ENCODE measurements at regions not wholly inside any gene's neighbourhood (a gene's known extent, or its start where the extent isn't known, plus 50 kb on each side); places are given as distances from the start of the nearest gene placed in this dataset.

- in situ Hi-C loops (cut with HindIII; ENCODE audit: low pct_unique_long_range_greater_than_20kb, low sequenced_read_pairs): no loop called here
Measured at GRCh38 chr18:22673182-22673862, 255.6 kb upstream of the CTAGE1 start.

GRCh38 chr18:22674272-22674671 lies 256.6 kb upstream of the CTAGE1 start:
- DNase-seq (ENCODE audit: low read depth, low spot score): no peak
- in situ Hi-C loops (cut with HindIII; ENCODE audit: low pct_unique_long_range_greater_than_20kb, low sequenced_read_pairs): no loop called here

More at GRCh38 chr18:22673182-22673862, 255.6 kb upstream of the CTAGE1 start:
- no peak for DNase-seq (ENCODE audit: low read depth, low spot score)

DNA sequence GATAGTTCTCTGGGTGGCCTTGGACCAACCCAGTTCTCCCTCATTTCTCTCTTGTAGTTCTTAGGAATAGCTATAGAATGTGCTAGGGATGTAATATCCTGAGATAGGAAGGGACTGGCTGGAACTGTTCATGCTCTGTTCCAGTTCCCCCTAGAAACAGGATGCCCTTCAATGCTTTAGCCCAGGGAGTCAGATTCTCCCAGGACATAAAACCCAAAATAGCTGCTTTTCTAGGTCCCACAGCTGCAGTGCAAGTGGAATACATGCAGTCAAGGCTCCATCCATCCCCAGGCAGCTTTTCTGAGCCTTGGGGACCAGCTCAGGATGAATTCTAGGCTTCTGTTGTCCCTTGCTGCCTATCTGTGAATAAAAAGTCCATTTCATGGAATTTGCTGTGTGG lies 257.3 kb upstream of the CTAGE1 start:
- in situ Hi-C loops (cut with HindIII; ENCODE audit: low pct_unique_long_range_greater_than_20kb, low sequenced_read_pairs): no loop called here
- no peak for DNase-seq (ENCODE audit: low read depth, low spot score)

- DNase-seq (ENCODE audit: low read depth, low spot score): no peak
- in situ Hi-C loops (cut with HindIII; ENCODE audit: low pct_unique_long_range_greater_than_20kb, low sequenced_read_pairs): no loop called here
Measured at GRCh38 chr18:22676423-22676822, 256.7 kb upstream of the RBBP8 start.

DNA sequence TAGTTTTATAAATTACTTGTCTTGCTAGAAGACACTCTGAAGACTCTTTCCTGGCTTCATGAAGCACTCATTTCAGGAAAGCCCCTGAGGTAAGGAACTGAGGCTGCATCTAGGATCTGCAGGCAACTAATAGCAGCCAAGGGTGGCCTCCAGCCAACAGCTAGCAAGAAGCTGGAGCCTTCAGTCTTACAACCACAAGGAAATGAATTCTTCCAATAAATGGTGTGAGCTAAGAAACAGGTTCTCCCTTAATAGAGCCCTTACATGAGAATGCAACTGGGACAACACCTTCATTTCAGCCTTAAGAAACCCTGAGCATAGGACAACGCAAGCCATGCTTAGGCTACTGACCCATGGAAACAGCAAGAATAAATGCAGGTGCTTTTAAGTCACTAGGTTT lies 254.6 kb upstream of the RBBP8 start:
- DNase-seq (ENCODE audit: low read depth, low spot score): no peak
- in situ Hi-C loops (cut with HindIII; ENCODE audit: low pct_unique_long_range_greater_than_20kb, low sequenced_read_pairs): no loop called here

DNA sequence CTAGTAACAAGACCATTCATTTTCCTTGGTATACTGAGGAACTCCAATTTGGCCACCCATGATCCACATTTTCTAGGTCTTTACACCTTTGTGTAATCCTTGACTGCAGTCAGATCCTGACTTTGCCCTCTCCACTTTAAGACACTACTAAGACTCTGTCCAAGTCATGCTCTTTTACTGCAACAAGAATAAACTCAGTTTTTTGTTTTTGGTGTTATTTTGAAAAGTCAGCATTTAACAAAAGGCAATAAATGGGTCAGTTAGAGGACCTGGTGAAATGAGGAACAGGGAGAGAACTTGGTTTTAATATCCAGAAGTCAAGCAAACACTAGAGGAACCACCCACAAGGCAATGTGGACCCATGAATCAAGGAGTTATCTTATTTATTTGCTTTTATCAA lies 252.2 kb upstream of the RBBP8 start:
- DNase-seq (ENCODE audit: low read depth, low spot score): no peak
- in situ Hi-C loops (cut with HindIII; ENCODE audit: low pct_unique_long_range_greater_than_20kb, low sequenced_read_pairs): no loop called here

DNA sequence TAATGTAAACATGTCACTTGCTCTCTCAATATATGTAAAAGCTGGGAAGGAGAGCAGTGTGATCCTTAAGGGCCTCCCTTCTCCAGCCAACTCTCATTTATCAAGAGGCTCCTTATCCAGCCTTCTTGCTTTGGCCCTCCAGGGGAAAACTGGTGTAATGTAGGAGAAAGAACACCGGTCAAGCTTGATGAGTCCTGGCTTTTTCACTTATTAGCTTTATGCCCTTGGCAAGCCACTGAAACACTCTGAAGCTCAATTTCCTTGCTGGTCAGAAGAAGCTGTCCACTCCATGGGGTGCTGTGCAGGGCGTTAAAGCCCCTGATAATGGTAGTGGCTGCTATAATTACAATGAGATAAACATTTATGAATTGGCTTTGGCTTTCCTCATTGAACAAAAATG lies 251.2 kb upstream of the RBBP8 start:
- DNase-seq (ENCODE audit: low read depth, low spot score): no peak
- in situ Hi-C loops (cut with HindIII; ENCODE audit: low pct_unique_long_range_greater_than_20kb, low sequenced_read_pairs): no loop called here

- no peak for DNase-seq (ENCODE audit: low read depth, low spot score)
- in situ Hi-C loops (cut with HindIII; ENCODE audit: low pct_unique_long_range_greater_than_20kb, low sequenced_read_pairs): no loop called here
Measured at GRCh38 chr18:22682720-22683119, 250.4 kb upstream of the RBBP8 start.

DNA sequence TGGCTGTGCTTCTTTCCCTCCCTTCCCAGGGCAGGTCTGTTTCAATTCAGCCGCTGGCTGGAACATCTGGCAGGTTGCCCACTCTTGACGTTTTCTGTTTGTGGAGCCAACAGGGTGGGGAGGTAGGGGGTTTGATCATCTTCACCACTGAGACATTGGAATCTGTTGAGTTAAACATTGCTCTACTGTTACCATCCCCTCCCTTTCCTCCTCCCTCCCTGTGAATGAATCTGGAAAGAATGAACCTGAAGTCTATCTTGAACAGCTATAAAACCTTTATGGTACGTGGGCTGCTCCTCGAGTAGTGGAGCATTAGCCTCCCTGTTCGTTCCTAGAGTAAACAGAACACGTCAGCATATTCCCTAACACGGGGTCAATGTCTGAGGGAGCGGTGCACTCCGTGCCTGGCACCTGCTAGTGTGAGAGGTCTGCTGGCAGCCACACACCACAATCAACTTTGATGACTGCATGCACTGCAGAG lies 249.9 kb upstream of the RBBP8 start:
- in situ Hi-C loops (cut with HindIII; ENCODE audit: low pct_unique_long_range_greater_than_20kb, low sequenced_read_pairs): no loop called here
- DNase-seq (ENCODE audit: low read depth, low spot score): no peak

DNA sequence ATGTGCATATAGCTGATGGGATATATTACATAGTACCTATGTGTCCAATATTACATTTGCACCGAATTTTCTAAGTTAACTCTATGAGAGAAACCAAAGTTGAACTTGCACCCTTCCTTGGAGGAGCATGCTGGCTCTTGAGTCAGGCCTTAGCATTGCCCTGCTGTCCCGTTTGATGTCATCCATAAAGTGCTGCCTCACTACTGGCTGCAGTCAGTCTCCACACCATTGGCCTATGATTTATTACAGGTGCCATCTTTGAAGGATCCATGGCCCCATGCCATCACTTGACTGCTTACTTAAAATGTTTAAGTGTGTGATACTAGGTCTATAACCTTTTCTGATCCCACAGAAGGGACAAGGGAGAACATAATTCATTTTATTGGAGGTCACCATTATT lies 249.3 kb upstream of the RBBP8 start:
- in situ Hi-C loops (cut with HindIII; ENCODE audit: low pct_unique_long_range_greater_than_20kb, low sequenced_read_pairs): no loop called here
- no peak for DNase-seq (ENCODE audit: low read depth, low spot score)

DNA sequence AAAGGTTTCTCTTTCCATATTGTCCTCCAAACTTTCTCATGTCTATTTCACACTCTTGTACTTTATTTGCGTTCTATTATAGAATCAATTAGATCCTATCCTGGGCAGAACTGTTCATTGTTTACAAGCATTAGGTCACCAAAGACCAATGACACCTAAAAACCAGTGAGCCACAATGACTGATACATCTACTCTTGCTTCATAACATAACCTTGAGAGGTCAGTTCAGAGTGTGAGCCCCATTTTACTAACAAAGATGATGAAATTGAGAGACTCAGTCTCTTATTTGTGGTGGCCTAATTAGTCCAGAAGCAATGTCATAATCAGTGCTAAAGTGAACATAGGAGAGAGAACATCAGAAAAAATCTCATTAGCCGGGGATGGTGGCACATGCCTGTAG lies 248.9 kb upstream of the RBBP8 start:
- in situ Hi-C loops (cut with HindIII; ENCODE audit: low pct_unique_long_range_greater_than_20kb, low sequenced_read_pairs): no loop called here
- no peak for DNase-seq (ENCODE audit: low read depth, low spot score)

GRCh38 chr18:22685788-22686187 lies 247.3 kb upstream of the RBBP8 start:
- in situ Hi-C loops (cut with HindIII; ENCODE audit: low pct_unique_long_range_greater_than_20kb, low sequenced_read_pairs): no loop called here

GRCh38 chr18:22687892-22688680 lies 245.0 kb upstream of the RBBP8 start:
- no peak for DNase-seq (ENCODE audit: low read depth, low spot score)
- in situ Hi-C loops (cut with HindIII; ENCODE audit: low pct_unique_long_range_greater_than_20kb, low sequenced_read_pairs): no loop called here

More at GRCh38 chr18:22685788-22686187, 247.3 kb upstream of the RBBP8 start:
- no peak for DNase-seq (ENCODE audit: low read depth, low spot score)

GRCh38 chr18:22688877-22689496 lies 244.1 kb upstream of the RBBP8 start:
- in situ Hi-C loops (cut with HindIII; ENCODE audit: low pct_unique_long_range_greater_than_20kb, low sequenced_read_pairs): no loop called here

GRCh38 chr18:22689712-22690111 lies 243.4 kb upstream of the RBBP8 start:
- in situ Hi-C loops (cut with HindIII; ENCODE audit: low pct_unique_long_range_greater_than_20kb, low sequenced_read_pairs): no loop called here

More at GRCh38 chr18:22688877-22689496, 244.1 kb upstream of the RBBP8 start:
- DNase-seq (ENCODE audit: low read depth, low spot score): no peak

GRCh38 chr18:22690556-22690955 lies 242.6 kb upstream of the RBBP8 start:
- DNase-seq (ENCODE audit: low read depth, low spot score): no peak
- in situ Hi-C loops (cut with HindIII; ENCODE audit: low pct_unique_long_range_greater_than_20kb, low sequenced_read_pairs): no loop called here

More at GRCh38 chr18:22689712-22690111, 243.4 kb upstream of the RBBP8 start:
- no peak for DNase-seq (ENCODE audit: low read depth, low spot score)

DNA sequence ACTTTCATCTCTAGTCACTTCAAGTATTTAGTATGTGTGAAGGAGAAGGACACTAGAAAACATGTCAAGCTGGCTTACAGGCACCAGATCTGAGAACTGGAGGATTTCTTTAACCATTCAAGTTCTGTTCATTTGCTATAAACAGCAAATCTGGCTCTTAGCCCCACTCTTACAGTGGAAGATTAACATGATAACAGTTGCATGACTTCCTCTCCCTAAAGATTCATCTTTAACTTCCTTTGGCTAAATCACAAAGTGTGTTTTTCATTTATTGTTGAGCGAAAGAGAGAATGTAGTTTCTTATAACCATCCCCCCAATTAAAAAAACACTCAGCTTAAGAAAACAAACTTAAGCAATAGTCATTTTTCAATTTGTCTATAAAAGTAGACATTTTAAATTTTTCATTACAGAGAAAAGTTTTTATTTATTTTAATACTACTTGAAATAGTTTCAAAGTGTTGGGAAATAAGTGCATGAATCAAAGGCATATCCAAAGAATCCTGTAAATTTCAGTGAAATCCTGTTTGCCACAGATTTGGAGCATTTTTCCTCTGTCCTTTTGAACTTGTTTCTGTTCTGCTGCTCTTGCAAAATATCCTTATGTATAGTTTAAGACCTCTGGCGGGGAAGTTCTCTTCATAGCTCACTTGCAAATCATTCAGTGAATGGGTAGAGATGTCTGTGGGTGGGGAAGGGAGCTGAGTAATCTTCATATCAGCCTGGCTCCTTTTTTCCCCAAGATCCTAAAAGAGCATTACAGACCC lies 241.0 kb upstream of the RBBP8 start:
- in situ Hi-C loops (cut with HindIII; ENCODE audit: low pct_unique_long_range_greater_than_20kb, low sequenced_read_pairs): no loop called here
- no peak for DNase-seq (ENCODE audit: low read depth, low spot score)

- DNase-seq (ENCODE audit: low read depth, low spot score): peak; percentile 8
- in situ Hi-C loops (cut with HindIII; ENCODE audit: low pct_unique_long_range_greater_than_20kb, low sequenced_read_pairs): no loop called here
Measured at GRCh38 chr18:22694954-22695353, 238.2 kb upstream of the RBBP8 start.

Data from SK-MEL-5 (cell line).